Left ventricle myocardium superior (tissue), 1 donor: ENCODE measurements at regions not wholly inside any gene's neighbourhood (a gene's known extent, or its start where the extent isn't known, plus 50 kb on each side); places are given as distances from the start of the nearest gene placed in this dataset.

Source experiments
- ATAC-seq: fragments of 200-7000 bp; cut with Tn5 transposase; one replicate; pipeline ENCODE4 v1.9.1; 2020; ENCODE audit warnings: mild to moderate bottlenecking, moderate library complexity
- DNase-seq: peaks from one replicate; pipeline ENCODE4 v3.0.0-alpha.2; 2020
- intact Hi-C: fragments of 100-400 bp; cut with micrococcal nuclease; formaldehyde crosslinking; loops from one replicate; pipeline ENCODE4 v1.11.0; 2022
- donor health status: DM: no; HTN: yes; CAD: no; lungs with severe emphysema.

DNA sequence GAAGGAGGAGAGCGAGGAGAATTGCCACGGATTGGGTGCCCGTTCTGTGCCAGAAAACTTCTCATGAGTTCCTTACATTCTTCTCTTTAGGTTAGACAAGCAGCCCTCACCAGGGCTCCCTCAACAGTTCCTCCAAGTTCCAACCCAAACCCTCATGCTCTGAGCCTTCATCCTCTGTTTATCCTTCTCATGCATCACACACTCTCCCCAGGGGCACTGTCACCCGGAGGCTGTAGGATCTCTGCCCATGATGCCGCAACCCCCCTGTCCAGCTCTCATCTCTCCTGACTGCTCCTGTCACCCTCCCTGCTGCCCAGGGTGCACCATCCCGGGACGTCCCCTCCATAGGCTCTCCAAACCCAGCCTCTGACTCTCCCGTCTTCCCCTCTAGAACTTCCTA, 99.4 kb upstream of the MYCN start:
- DNase-seq, result no peak
- intact Hi-C loops, result no loop called here
- ATAC-seq, result no peak

DNA sequence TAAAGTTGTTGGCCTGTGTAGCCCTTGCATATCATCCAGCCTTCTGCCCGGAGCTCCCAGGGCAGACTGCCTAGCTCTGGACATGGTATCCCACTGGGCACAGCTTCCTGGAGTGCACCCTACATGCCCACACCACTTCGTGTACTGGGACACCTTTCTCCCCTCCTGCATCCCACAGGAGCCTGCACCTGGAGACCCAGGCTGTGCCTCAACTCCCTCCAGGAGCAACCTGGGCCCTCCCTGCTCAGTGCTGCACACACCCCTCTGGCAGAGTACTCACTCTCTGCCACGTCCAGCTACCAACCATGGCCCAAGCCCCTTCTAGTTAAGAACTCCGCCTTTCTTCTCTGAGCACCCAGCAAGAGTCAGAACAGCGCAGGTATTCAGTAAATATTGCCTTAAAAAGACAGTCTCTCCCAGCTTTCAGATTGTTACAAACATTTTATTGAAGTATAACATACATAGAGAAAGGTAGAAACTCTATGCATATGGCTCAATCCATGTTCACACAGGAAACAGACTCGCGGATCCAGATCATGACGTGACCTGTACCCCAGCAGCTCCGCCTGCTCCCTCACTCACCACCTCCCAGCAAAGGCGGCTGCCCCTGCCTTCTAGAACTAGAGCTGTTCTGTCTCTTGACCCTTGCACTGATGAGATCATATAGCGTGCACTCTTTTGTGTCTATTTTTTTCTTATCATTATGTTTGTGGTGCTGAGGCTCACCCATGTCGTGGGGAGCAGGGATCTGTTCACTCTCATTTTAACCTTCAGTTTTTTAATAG, 98.4 kb upstream of the MYCN start:
- ATAC-seq, result no peak
- intact Hi-C loops, result no loop called here
- no peak for DNase-seq

DNA sequence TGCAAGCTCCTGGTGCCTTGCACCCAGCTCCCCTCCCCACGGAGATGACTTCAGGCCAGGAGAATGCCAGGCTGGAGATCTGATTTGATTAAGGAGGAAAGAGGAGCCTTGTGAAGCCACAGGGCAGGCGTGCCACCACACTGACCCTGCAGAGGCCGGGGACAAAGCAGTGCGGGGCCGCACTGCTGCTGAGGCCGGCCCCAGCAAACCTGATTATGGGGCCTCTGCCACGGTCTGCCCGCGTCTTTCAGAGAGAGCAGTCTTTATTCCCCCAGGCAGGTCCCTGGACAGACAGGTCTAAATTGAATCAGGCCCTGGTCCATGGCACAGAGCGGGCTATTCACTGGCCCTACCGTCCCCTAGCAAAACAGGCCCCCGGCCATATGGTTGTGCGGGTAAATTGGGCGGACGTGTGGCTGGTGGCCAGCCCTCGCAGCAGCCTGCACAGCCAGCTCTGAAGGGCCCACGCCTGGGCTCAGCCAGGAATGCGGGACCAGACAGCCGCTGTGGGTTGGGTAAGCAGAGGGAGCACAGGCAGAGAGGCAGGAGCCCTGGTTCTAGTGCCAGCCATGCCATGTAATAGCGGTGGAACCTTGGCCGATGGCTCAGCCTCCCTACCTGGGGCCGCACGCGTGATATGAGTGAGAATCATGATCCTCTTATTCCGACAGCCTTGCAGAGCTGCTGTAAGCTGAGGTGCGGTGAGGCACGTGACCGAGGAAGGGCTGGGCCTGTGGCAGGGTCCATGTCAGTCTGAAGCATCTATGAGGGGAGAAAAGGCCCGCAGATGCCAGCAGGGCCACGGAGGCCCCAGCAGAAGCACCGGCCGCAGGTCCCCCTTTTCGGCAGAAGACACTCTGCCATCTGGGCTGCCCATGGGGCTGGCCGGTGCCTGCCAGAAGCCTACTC, 97.3 kb upstream of the MYCN start:
- DNase-seq (no peak), ATAC-seq (no peak)
- intact Hi-C loops, result no loop called here

DNA sequence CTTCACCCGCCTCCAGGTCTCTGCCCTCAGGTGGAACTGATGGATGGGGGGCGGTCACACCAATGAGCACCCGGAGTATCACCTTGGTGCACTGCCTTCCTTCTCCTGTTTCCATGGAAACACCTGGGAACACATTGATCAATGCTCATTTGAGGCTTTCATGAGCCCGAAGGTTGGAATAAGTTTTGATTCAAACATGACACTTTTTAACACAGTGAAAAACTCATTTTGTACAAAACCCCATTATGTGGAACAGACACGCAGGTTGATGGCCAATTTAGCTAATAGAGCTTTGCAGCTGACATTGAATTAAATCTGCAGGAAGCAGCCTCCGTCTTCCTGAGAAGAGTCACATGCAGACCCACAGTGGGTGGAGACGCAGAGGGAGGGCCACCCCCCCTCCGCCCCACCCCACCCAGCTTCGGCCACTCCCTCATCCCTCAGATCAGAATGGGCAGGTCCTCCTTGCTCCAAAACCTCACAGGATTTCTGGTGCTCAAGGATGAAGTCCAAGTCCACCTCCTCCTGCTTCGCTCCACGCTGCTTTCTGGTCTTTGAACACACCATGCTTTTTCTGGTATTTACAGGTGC, 96.0 kb upstream of the MYCN start:
- no peak for DNase-seq
- intact Hi-C loops, result no loop called here
- no peak for ATAC-seq

DNA sequence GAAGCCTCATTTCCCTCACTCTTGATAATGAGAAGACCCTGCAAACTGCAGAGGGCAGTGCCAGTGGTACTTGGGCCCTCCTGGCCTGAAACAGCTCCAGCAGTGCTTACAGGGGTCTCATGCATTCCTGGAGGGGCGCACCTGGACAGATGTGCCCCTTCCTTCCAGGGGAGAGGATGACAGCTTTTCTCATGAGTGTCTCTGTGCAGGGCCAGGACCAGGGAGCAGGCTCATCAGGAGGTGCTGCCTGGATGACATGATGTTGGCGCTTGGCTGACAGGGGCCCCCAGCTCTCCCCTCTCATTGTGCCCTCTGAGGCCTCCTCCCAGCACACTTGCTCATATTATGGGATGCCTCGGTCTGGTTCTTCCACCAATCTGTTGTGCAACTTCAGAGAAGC, 95.1 kb upstream of the MYCN start:
- intact Hi-C loops, result no loop called here
- no peak for DNase-seq
- no peak for ATAC-seq

DNA sequence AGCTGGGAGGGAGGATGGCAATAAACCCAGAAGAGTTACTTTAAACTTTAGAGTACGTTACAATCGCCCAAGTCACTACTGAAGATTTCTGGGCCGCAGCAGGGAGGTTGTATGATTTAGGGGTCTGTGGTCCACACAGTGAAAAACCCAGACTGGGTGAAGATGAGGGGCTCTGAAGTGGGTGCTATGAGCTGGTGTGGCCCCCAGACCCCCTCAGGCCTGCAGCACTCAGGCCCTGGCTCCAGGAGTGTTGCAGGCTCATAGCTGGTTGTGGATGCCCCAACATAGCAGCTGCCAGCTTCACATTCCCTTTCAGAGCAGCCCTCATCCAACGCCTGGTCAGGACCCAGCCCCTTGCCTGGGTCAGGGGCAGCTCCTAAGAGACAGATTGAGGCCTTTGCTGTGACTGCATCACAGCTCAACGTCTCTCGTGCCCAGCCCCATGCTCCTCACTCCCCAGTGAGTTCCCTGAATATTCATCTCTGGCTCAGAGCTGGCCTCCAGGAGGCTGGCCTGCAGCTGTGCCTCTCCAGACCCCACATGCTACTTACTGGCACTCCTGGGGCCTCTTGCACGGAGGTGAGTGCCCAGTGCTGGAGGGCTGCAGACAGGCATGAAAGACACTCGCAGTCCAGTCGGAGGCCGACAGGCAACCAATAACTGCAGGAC, 94.5 kb upstream of the MYCN start:
- DNase-seq, result no peak
- intact Hi-C loops, result no loop called here
- no peak for ATAC-seq

DNA sequence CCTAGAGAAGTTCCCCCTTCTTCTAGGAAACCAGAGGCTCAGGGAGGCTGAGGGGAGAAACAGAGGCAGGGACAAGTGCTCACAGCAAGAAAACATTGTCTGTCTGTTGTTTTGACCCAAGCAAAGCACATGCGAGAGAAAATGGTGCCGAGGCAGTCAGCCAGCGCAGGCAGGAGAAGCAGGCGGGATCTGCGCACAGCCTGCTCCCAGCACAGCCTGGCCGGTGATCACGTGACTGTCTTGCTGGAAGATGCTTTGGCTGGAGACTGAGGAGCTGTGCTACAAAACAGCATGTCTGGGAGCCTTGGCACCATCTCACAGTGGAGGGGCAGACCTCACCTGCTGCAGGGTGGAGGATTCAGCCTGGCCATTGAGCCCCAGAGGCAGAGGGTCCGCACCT, 93.7 kb upstream of the MYCN start:
- no peak for DNase-seq
- intact Hi-C loops, result no loop called here
- ATAC-seq, result no peak

DNA sequence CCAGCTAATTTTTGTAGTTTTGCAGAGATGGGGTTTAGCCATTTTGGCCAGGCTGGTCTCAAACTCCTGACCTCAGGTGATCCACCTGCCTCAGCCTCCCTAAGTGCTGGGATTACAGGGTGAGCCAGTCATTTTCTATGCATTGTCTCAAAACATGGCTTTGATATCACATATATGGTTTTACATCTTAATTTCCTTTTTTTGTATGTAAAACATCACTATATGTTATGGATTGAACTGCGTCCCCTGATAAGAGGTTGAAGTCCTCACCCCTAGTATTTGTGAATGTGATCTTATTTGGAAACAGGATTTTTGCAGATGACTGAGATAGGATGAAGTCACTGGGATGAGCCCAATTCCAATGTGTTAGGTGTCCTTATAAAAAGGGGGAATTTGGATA, 89.8 kb upstream of the MYCN start:
- DNase-seq, result no peak
- intact Hi-C loops, result no loop called here
- no peak for ATAC-seq

DNA sequence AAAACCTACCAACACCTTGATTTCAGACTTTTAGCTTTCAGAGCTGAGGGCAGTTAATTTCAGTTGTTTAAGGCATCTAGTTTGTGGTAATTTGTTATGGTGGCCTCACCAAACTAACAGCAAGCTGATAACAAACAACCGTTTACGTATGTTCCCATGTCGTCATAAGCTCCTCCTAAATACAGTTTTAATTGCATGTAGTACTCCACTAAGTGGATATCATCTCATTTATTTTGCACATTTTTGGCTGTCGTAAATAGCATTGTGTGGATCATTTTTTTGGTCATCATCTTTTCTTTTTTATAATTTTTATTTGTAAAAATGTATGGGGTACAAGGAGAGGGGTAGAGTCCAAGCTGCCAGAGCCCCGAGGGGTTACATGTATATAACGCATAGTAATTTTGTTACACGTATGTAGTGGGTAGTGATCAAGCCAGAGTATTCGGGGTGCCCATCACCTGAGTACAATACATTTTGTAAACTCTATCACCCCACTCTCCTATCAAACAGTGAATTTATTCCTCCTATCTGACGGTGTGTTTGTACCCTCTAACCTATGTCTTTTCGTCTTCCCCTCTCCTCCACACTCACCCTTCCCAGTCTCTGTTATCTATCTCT, 89.2 kb upstream of the MYCN start:
- DNase-seq (no peak), ATAC-seq (no peak)
- intact Hi-C loops, result no loop called here

DNA sequence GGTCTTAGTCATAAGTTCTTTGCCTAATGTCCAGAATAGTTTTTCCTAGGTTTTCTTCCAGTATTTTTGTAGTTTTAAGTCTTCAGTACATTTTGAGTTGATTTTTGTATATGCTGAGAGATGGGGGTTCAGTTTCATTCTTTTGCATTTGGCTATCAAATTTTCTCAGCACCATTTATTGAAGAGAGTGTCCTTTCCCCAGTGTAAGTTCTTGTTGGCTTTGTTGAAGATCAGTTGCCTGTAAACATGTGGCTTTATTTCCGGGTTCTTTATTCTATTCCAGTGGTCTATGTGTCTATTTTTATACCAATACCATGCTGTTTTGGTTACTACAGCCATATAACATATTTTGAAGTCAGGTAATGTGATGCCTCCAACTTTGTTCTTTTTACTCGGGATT, 87.5 kb upstream of the MYCN start:
- no peak for ATAC-seq
- intact Hi-C loops, result no loop called here

DNA sequence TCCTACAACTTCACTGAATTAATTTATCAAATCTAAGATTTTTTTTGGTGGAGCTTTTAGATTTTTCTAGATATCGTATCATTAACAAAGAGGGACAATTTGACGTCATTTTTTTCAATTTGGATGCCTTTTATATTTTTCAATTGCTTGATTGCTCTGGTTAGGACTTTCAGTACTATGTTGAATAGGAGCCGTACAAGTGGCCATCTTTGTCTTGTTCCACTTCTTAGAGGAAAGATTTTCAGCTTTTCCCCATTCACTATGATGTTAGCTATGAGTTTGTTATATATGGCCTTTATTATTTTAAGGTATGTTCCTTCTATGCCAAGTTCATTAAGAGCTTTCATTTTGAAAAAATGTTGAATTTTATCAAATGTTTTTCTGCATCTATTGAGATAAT, 86.4 kb upstream of the MYCN start:
- DNase-seq, result no peak
- intact Hi-C loops, result no loop called here
- ATAC-seq, result no peak

More for the DNA sequence above, 87.5 kb upstream of the MYCN start:
- DNase-seq, result no peak

DNA sequence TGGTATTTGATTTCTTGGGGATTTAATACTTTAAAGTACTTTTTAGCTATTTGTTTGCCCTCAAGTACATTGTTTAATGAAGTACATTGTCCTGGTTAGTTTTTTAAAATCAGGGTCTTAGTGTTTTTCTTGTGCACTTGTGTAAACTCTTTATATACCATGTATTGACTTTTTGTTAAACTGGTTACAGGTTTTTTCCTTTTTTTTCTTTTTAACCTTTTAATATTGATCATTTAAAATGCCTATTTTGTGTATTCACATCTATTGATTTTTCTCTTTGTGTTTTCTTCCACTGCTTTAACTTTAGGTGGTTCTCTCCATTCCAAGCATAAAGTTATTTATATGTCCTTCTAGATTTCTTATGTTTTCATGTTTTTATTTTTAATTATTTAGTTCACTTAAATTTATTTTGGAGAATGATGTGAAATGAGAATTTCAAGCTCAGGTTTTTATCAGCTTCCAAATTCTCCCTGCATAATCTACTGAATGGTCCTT, 84.5 kb upstream of the MYCN start:
- DNase-seq (no peak), ATAC-seq (no peak)
- intact Hi-C loops, result no loop called here

DNA sequence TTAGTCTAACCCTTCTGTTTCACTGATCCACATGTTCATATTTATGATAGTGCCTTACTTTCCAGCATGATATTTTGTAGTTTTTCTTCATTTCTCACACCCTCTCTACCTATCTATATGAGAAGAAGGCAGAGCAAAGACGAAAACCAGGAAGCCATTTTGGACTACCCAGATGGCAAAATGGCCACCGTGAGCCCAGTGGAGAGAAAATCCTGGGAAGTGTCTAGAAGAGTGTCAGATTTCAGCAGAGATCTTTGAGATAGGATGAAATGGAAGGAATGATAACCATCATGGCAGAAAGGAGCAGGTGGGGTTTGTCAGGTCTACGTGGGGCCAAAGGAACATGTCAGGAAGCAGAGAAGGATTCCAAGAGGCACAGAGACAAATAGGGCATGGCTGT, 84.0 kb upstream of the MYCN start:
- DNase-seq, result no peak
- no peak for ATAC-seq

DNA sequence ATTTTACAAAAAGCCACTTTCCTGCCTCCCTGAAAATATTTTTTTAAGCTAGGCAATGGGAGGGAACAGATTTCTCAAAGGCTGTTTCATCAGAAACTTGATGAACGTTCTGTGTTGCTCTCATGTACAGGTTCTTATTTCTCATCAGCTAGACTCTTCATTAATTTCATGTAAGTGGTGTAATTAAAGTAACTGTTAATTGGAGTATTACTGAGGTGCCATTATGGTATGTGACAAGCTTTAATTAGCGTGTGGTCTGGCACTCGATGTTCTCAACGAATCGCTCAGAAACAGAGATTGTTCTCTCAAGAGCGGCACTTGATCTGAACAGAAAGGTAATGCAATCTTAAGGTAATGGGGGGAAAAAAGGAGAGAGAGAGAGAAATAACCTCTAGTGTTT, 81.9 kb upstream of the MYCN start:
- intact Hi-C loops, result no loop called here
- DNase-seq, result no peak
- ATAC-seq, result no peak

More for the DNA sequence above, 84.0 kb upstream of the MYCN start:
- intact Hi-C loops, result no loop called here

DNA sequence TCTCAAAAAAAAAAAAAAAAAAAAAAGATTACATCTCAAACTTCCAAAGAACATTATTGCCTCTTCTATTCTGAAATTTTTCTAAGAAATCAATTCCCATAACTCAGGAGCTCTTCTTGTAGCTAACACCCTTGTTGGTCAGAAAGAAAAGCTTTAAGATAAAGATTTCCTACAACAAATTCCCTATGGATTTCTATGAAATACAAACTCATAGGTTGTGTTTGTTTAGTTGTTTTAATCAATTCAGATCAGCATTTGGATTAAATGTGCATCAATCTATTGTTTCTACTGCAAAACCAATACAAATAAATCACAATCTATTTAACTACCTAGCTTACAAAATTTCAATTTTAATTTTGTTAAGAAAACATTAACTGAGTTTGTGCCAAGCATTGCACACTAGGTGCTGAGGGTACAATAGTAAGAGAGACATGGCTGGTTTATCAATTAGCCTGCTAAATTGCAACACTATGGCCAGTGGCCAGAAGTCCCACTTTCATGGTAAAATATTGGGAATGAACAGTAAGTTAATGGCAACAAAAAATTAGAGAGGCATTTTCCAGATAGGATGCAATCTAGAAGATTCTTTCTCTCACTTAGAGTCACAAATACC, 80.2 kb upstream of the MYCN start:
- intact Hi-C loops, result no loop called here
- DNase-seq, result no peak
- no peak for ATAC-seq

DNA sequence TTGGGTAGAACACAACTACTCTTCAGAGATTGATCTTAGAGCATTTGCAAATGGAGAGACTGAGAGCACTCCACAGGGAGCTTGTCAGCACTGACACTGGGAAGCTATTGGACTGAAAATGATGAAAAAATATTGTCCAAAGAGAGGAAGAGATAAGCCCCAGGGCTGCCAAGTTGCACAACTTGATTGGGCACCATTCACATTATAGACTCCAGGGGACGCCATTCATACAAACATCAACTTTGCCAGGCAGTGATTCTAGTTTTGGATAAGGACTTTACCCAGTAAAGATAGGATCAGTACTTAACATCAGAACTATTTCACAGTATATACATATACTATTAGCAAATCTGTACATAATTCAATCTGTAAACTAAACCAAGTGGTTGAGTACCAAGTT, 79.6 kb upstream of the MYCN start:
- intact Hi-C loops, result no loop called here
- ATAC-seq, result no peak
- no peak for DNase-seq

DNA sequence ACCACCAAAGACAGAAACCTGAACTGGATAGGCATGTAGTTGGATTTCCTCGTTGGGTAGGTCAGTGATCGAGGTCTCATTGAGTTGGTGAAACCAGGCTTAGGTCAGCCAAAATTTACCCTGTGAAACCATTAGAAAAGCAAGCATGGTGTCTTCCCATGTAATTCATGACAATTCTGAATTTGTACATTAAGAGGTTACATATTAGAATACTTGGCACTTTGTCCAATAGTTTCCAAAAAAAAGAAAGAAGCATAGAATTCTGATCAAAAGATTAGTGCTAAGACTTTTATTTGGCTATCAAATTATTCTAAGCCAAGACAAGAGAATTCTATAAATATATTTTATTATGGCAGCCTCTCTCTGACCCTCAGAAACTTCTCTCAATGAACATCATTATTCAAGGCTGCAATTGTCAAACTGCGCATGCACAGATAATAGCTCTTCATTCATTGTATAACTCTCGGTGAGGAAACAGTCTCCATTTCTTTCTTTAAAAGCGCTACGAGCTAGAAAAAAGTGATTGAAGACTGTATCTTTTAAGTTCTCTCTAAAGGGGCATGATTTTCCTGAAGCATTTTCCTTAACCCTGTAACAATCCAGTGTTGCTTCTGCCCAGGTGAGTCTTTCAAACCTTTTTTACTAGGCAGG, 79.1 kb upstream of the MYCN start:
- intact Hi-C loops, result no loop called here
- ATAC-seq (no peak), DNase-seq (no peak)

DNA sequence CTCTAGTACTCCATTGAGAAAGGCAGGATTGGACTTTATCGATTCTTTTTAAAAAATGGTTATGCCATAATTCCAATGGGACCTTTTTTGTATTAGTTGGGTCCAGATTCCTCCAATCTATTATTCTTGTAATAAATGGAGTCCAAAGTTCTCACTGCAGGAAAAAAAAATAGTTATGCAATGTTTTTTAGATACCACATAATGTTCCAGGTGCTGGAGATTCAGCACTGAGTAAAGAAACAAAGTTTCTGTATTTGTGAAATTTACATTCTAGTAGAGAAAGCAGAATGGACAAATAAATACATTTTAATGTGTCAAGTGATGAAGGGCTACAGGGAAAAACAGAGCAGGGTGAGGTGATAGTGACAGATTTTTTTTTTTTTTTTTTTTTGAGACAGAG, 78.5 kb upstream of the MYCN start:
- intact Hi-C loops, result no loop called here
- DNase-seq, result no peak
- ATAC-seq, result no peak
